ENCODE measurements at regions not wholly inside any gene's neighbourhood (a gene's known extent, or its start where the extent isn't known, plus 50 kb on each side); places are given as distances from the start of the nearest gene placed in this dataset.

- TF ChIP-seq ARID4A (CRISPR knock-in tag; IDR thresholded peaks at IDR 0.05; ENCODE audit: borderline replicate concordance) (peak; percentile 66), ZNF703 (CRISPR knock-in tag; IDR thresholded peaks at IDR 0.05; ENCODE audit: borderline replicate concordance) (no peak), ZNF605 (CRISPR knock-in tag; IDR thresholded peaks at IDR 0.05) (peak; percentile 93), SKI (IDR thresholded peaks at IDR 0.05; ENCODE audit: partially characterized antibody) (peak; percentile 60), HNF1A (IDR thresholded peaks at IDR 0.05; ENCODE audit: low read depth) (no peak), HNF1A (CRISPR knock-in tag; IDR thresholded peaks at IDR 0.05; ENCODE audit: borderline replicate concordance) (no peak), NRL (CRISPR knock-in tag; IDR thresholded peaks at IDR 0.05; ENCODE audit: borderline replicate concordance) (peak; percentile 91), DNMT1 (CRISPR knock-in tag; IDR thresholded peaks at IDR 0.05) (no peak), ZNF343 (CRISPR knock-in tag; IDR thresholded peaks at IDR 0.05) (peak; percentile 92), ZNF414 (CRISPR knock-in tag; IDR thresholded peaks at IDR 0.05) (peak; percentile 84; the same call in 1 of the 2 replicates), HIC2 (CRISPR knock-in tag; IDR thresholded peaks at IDR 0.05; ENCODE audit: low read depth) (peak; percentile 91), ADNP (CRISPR knock-in tag; IDR thresholded peaks at IDR 0.05) (0 out of 2 replicates have a peak, but pooled peaks have one; percentile 14), GABPA (IDR thresholded peaks at IDR 0.05; ENCODE audit: low read depth, low read length) (no peak), GABPA (CRISPR knock-in tag; IDR thresholded peaks at IDR 0.05; ENCODE audit: low read depth) (peak; percentile 53; the same call in 1 of the 2 replicates), ZBTB3 (CRISPR knock-in tag; IDR thresholded peaks at IDR 0.05; ENCODE audit: borderline replicate concordance, low read depth) (no peak), ZNF792 (CRISPR knock-in tag; IDR thresholded peaks at IDR 0.05) (peak; percentile 87), CENPX (CRISPR knock-in tag; IDR thresholded peaks at IDR 0.05) (no peak), ZNF562 (CRISPR knock-in tag; IDR thresholded peaks at IDR 0.05; ENCODE audit: borderline replicate concordance) (no peak), SMAD9 (CRISPR knock-in tag; IDR thresholded peaks at IDR 0.05) (no peak)
Observed at GRCh38 chr2:64831134-64831976, 157.8 kb upstream of the SLC1A4 start (continued).

All from HepG2 (cell line).